ENCODE measurements at regions not wholly inside any gene's neighbourhood (a gene's known extent, or its start where the extent isn't known, plus 50 kb on each side); places are given as distances from the start of the nearest gene placed in this dataset.

GRCh38 chr7:109266610-109267009, 696.9 kb downstream of the DNAJB9 start:
- no peaks in the 10 kb centered on the region for H3K27me3 ChIP-seq (ENCODE audit: insufficient read depth, poor library complexity, severe bottlenecking)
- no peak for DNase-seq (ENCODE audit: low read depth in 1 of 2, low spot score in 1 of 2)
- TF ChIP-seq REST (IDR thresholded peaks at IDR 0.05; ENCODE audit: insufficient replicate concordance, low read depth) (no peak), CTCF (IDR thresholded peaks at IDR 0.05; ENCODE audit: insufficient read depth, low read length) (no peak), SPI1 (IDR thresholded peaks at IDR 0.05; ENCODE audit: borderline replicate concordance, low read depth) (no peak), GABPA (IDR thresholded peaks at IDR 0.05; ENCODE audit: low read depth) (no peak), POLR2AphosphoS5 (IDR thresholded peaks at IDR 0.05; ENCODE audit: low read depth) (no peak)

GRCh38 chr7:109276348-109276747, 706.7 kb downstream of the DNAJB9 start:
- no peak overlapping the region for H3K4me3 ChIP-seq (replicated peaks; ENCODE audit: insufficient read depth, low read length)
- H3K27ac ChIP-seq (replicated peaks): no peak overlapping the region
- TF ChIP-seq REST (IDR thresholded peaks at IDR 0.05; ENCODE audit: insufficient replicate concordance, low read depth): no peak
- no peak for TF ChIP-seq SPI1 (IDR thresholded peaks at IDR 0.05; ENCODE audit: borderline replicate concordance, low read depth)
- no peak for TF ChIP-seq POLR2AphosphoS5 (IDR thresholded peaks at IDR 0.05; ENCODE audit: low read depth)
- TF ChIP-seq GABPA (IDR thresholded peaks at IDR 0.05; ENCODE audit: low read depth): no peak
- TF ChIP-seq CTCF (IDR thresholded peaks at IDR 0.05; ENCODE audit: insufficient read depth, low read length): no peak
- no peak for DNase-seq (ENCODE audit: low read depth in 1 of 2, low spot score in 1 of 2)
- no peaks in the 10 kb centered on the region for H3K27me3 ChIP-seq (ENCODE audit: insufficient read depth, poor library complexity, severe bottlenecking)

More at GRCh38 chr7:109266610-109267009, 696.9 kb downstream of the DNAJB9 start:
- H3K27ac ChIP-seq (replicated peaks): no peak overlapping the region
- no peak overlapping the region for H3K4me3 ChIP-seq (replicated peaks; ENCODE audit: insufficient read depth, low read length)

- TF ChIP-seq POLR2AphosphoS5 (IDR thresholded peaks at IDR 0.05; ENCODE audit: low read depth) (no peak), SPI1 (IDR thresholded peaks at IDR 0.05; ENCODE audit: borderline replicate concordance, low read depth) (no peak), CTCF (IDR thresholded peaks at IDR 0.05; ENCODE audit: insufficient read depth, low read length) (no peak), REST (IDR thresholded peaks at IDR 0.05; ENCODE audit: insufficient replicate concordance, low read depth) (no peak), GABPA (IDR thresholded peaks at IDR 0.05; ENCODE audit: low read depth) (no peak)
- Histone ChIP-seq H3K4me3 (replicated peaks; ENCODE audit: insufficient read depth, low read length) (no peak overlapping the region), H3K27me3 (ENCODE audit: insufficient read depth, poor library complexity, severe bottlenecking) (no peaks in the 10 kb centered on the region), H3K27ac (replicated peaks) (no peak overlapping the region)
- DNase-seq (ENCODE audit: low read depth in 1 of 2, low spot score in 1 of 2): no peak
Observed at GRCh38 chr7:109282726-109283125, 713.1 kb downstream of the DNAJB9 start.

Measured in HL-60 (cell line).